Neutrophil (primary cell): ENCODE measurements at regions not wholly inside any gene's neighbourhood (a gene's known extent, or its start where the extent isn't known, plus 50 kb on each side); places are given as distances from the start of the nearest gene placed in this dataset.

Source experiments
- H3K27ac ChIP-seq: fragments of 200-600 bp; sonication (generic); 2 replicates; pipeline ENCODE4 v1.5.1; 2016; ENCODE audit warnings: mild to moderate bottlenecking, moderate library complexity
- H3K27me3 ChIP-seq: fragments of 200-600 bp; sonication (generic); 2 replicates; pipeline ENCODE4 v1.6.0; 2016; ENCODE audit warnings: mild to moderate bottlenecking
- H3K36me3 ChIP-seq: fragments of 200-600 bp; sonication (generic); 2 replicates; pipeline ENCODE4 v1.5.1; 2017
- H3K4me1 ChIP-seq, 2 experiments: fragments of 200-600 bp in 1 of 2; sonication (generic) in 1 of 2; 1 replicate in 1 of 2; 2 replicates in 1 of 2; pipeline versions ENCODE4 v1.5.1 to v1.6.1; 2013 to 2016; ENCODE audit warnings: low read depth in 1 of 2, low read length in 1 of 2, mild to moderate bottlenecking in 1 of 2, moderate library complexity in 1 of 2; ENCODE audit not compliant: control insufficient read depth in 1 of 2, insufficient read depth in 1 of 2
- H3K4me3 ChIP-seq, 2 experiments: fragments of 200-600 bp in 1 of 2; sonication (generic) in 1 of 2; 1 replicate in 1 of 2; 2 replicates in 1 of 2; pipeline ENCODE4 v1.5.1; 2013 to 2016; ENCODE audit warnings: low read depth in 1 of 2, low read length in 1 of 2, mild to moderate bottlenecking in 1 of 2, moderate library complexity in 1 of 2
- H3K9me3 ChIP-seq: fragments of 200-600 bp; sonication (generic); 2 replicates; pipeline ENCODE4 v1.5.1; 2016
- TF ChIP-seq, protein P1 (sequence below): fragments of 200-600 bp; sonication (generic); IDR thresholded peaks from 2 replicates; pipeline ENCODE4 v1.5.1; 2016; ENCODE audit warnings: antibody characterized with exemption

- no peaks in the 10 kb centered on the region for H3K36me3 ChIP-seq
- TF ChIP-seq, protein P1, sequence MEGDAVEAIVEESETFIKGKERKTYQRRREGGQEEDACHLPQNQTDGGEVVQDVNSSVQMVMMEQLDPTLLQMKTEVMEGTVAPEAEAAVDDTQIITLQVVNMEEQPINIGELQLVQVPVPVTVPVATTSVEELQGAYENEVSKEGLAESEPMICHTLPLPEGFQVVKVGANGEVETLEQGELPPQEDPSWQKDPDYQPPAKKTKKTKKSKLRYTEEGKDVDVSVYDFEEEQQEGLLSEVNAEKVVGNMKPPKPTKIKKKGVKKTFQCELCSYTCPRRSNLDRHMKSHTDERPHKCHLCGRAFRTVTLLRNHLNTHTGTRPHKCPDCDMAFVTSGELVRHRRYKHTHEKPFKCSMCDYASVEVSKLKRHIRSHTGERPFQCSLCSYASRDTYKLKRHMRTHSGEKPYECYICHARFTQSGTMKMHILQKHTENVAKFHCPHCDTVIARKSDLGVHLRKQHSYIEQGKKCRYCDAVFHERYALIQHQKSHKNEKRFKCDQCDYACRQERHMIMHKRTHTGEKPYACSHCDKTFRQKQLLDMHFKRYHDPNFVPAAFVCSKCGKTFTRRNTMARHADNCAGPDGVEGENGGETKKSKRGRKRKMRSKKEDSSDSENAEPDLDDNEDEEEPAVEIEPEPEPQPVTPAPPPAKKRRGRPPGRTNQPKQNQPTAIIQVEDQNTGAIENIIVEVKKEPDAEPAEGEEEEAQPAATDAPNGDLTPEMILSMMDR: no peak
- no peaks in the 10 kb centered on the region for H3K27me3 ChIP-seq
- H3K4me1 ChIP-seq: peaks cover 8 to 11% of the 10 kb centered on the region in 2 experiments
- H3K4me3 ChIP-seq: no peak overlapping the region
- H3K27ac ChIP-seq: peak overlapping the region; percentile 52
- H3K9me3 ChIP-seq: no peaks in the 10 kb centered on the region
Observed at GRCh38 chr12:89762498-89763170, 54.0 kb upstream of the ATP2B1 start.

GRCh38 chr12:89760783-89761182 is 52.1 kb upstream of the ATP2B1 start:
- Histone ChIP-seq H3K4me1 (peaks cover 27% of the 10 kb centered on the region in 2 experiments), H3K9me3 (no peaks in the 10 kb centered on the region), H3K4me3 (no peak overlapping the region), H3K36me3 (no peaks in the 10 kb centered on the region), H3K27me3 (no peaks in the 10 kb centered on the region), H3K27ac (peak overlapping the region; percentile 33)
- TF ChIP-seq, protein P1: no peak
